Epithelial cell of esophagus (primary cell): ENCODE measurements at regions not wholly inside any gene's neighbourhood (a gene's known extent, or its start where the extent isn't known, plus 50 kb on each side); places are given as distances from the start of the nearest gene placed in this dataset.

ENCODE experiments used
- DNase-seq: peaks from one replicate; pipeline ENCODE4 v3.0.0; 2010; ENCODE audit warnings: low read depth
- H3K4me3 ChIP-seq: 2 replicates; pipeline ENCODE4 v1.5.1; 2011; ENCODE audit warnings: mild to moderate bottlenecking, low read length, control low read depth
- CTCF ChIP-seq: IDR thresholded peaks from 2 replicates; pipeline ENCODE4 v1.5.1; 2011; ENCODE audit warnings: low read depth, mild to moderate bottlenecking, low read length, control low read depth, inconsistent platforms; ENCODE audit not compliant: insufficient read depth; ENCODE audit errors: missing control alignments

- no peak overlapping the region for H3K4me3 ChIP-seq
- no peak for DNase-seq
- no peak for TF ChIP-seq CTCF
Measured at GRCh38 chr7:17233603-17234002, 64.8 kb upstream of the AHR start.

- no peak overlapping the region for H3K4me3 ChIP-seq
- TF ChIP-seq CTCF: no peak
- DNase-seq: no peak
Measured at GRCh38 chr7:17234030-17234397, 64.4 kb upstream of the AHR start.

- H3K4me3 ChIP-seq: no peak overlapping the region
- no peak for TF ChIP-seq CTCF
- peak; percentile 90 for DNase-seq
Measured at GRCh38 chr7:17234398-17235031, 63.9 kb upstream of the AHR start.

GRCh38 chr7:17236171-17236570 lies 62.3 kb upstream of the AHR start:
- DNase-seq: no peak
- no peak overlapping the region for H3K4me3 ChIP-seq
- TF ChIP-seq CTCF: no peak

GRCh38 chr7:17236603-17237002 lies 61.8 kb upstream of the AHR start:
- DNase-seq: peak; percentile 33
- no peak overlapping the region for H3K4me3 ChIP-seq
- TF ChIP-seq CTCF: no peak

GRCh38 chr7:17239046-17239445 lies 59.4 kb upstream of the AHR start:
- TF ChIP-seq CTCF: no peak
- no peak overlapping the region for H3K4me3 ChIP-seq
- no peak for DNase-seq
